Hepatocyte (in vitro differentiated cells): ENCODE measurements at regions not wholly inside any gene's neighbourhood (a gene's known extent, or its start where the extent isn't known, plus 50 kb on each side); places are given as distances from the start of the nearest gene placed in this dataset.

ENCODE experiments used
- DNase-seq: peaks from one replicate; pipeline ENCODE4 v3.0.0-alpha.2; 2016; ENCODE audit warnings: low spot score
- H2AFZ ChIP-seq: fragments of 200-600 bp; sonication (generic); 2 replicates; pipeline ENCODE4 v1.6.0; 2016; ENCODE audit warnings: antibody characterized with exemption, mild to moderate bottlenecking
- H3K27ac ChIP-seq: fragments of 200-600 bp; sonication (generic); 2 replicates; pipeline ENCODE4 v1.5.1; 2016; ENCODE audit warnings: mild to moderate bottlenecking
- H3K27me3 ChIP-seq: fragments of 200-600 bp; sonication (generic); 2 replicates; pipeline ENCODE4 v1.6.1; 2016
- H3K36me3 ChIP-seq: fragments of 200-600 bp; sonication (generic); replicated peaks from 2 replicates; pipeline ENCODE4 v1.5.1; 2016; ENCODE audit warnings: low read depth; ENCODE audit not compliant: insufficient read depth
- H3K4me1 ChIP-seq: fragments of 200-600 bp; sonication (generic); 2 replicates; pipeline ENCODE4 v1.5.1; 2016; ENCODE audit warnings: mild to moderate bottlenecking, moderate library complexity; ENCODE audit not compliant: insufficient read depth
- H3K4me2 ChIP-seq: fragments of 200-600 bp; sonication (generic); 2 replicates; pipeline ENCODE4 v1.6.0; 2016
- H3K4me3 ChIP-seq: fragments of 200-600 bp; sonication (generic); 2 replicates; pipeline ENCODE4 v1.5.1; 2016; ENCODE audit warnings: mild to moderate bottlenecking
- H3K79me2 ChIP-seq: fragments of 200-600 bp; sonication (generic); 2 replicates; pipeline ENCODE4 v1.6.0; 2017; ENCODE audit warnings: mild to moderate bottlenecking
- H3K9me2 ChIP-seq: fragments of 200-600 bp; sonication (generic); replicated peaks from 2 replicates; pipeline ENCODE4 v1.6.0; 2017; ENCODE audit warnings: mild to moderate bottlenecking; ENCODE audit not compliant: insufficient read depth
- H3K9me3 ChIP-seq: fragments of 200-600 bp; sonication (generic); 2 replicates; pipeline ENCODE4 v1.5.1; 2016; ENCODE audit warnings: low read depth, mild to moderate bottlenecking
- H4K20me1 ChIP-seq: fragments of 200-600 bp; sonication (generic); 2 replicates; pipeline ENCODE4 v1.6.0; 2016; ENCODE audit warnings: mild to moderate bottlenecking; ENCODE audit not compliant: insufficient read depth, poor library complexity, severe bottlenecking
- EZH2 ChIP-seq: fragments of 200-600 bp; sonication (generic); IDR thresholded peaks from 2 replicates; pipeline ENCODE4 v1.6.1; 2016; ENCODE audit warnings: antibody characterized with exemption, mild to moderate bottlenecking, borderline replicate concordance
- EZH2phosphoT487 ChIP-seq: fragments of 200-600 bp; sonication (generic); IDR thresholded peaks from one replicate; pipeline ENCODE4 v1.6.1; 2018; ENCODE audit warnings: antibody characterized with exemption, mild to moderate bottlenecking, low read depth, moderate library complexity; ENCODE audit not compliant: unreplicated experiment, severe bottlenecking
- WGBS: methylation state at CpG from one replicate; pipeline ENCODE4 v1.1.6; 2016; ENCODE audit warnings: low lambda C conversion rate; ENCODE audit errors: missing lambda C conversion rate; 5-methylcytosine and 5-hydroxymethylcytosine counted together
- TF ChIP-seq, protein P1 (sequence below): fragments of 200-600 bp; sonication (generic); IDR thresholded peaks from 2 replicates; pipeline ENCODE4 v1.5.1; 2016; ENCODE audit warnings: antibody characterized with exemption, mild to moderate bottlenecking; ENCODE audit not compliant: poor library complexity

DNA sequence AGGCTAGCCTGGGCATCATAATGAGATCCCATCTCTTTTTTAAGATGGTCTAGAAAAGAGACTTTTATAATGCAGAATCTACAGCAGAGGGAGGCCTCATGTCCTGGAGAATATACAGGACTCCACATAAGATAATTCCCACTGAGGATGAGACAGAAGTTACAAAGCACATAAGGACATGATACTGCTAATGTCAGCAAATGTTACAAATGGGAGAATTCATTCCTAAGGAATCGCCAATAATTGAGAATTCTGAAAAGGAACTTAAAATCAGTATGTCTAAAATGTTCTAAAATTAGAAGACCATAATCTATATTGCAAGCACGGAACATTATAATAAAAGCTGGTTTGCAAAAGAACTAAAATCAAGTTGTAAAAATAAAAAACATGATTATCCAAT is 131.6 kb upstream of the PKDCC start:
- Histone ChIP-seq H3K4me1 (no peaks in the 10 kb centered on the region), H3K4me2 (no peak overlapping the region), H3K36me3 (no peaks in the 10 kb centered on the region), H2AFZ (no peak overlapping the region), H3K79me2 (no peaks in the 10 kb centered on the region), H3K27me3 (no peaks in the 10 kb centered on the region), H3K27ac (no peak overlapping the region), H3K9me3 (no peaks in the 10 kb centered on the region), H3K9me2 (no peaks in the 10 kb centered on the region), H4K20me1 (no peaks in the 10 kb centered on the region), H3K4me3 (no peak overlapping the region)
- 100% methylated on average over 2 of the region's 2 CpGs for WGBS
- TF ChIP-seq, protein P1, sequence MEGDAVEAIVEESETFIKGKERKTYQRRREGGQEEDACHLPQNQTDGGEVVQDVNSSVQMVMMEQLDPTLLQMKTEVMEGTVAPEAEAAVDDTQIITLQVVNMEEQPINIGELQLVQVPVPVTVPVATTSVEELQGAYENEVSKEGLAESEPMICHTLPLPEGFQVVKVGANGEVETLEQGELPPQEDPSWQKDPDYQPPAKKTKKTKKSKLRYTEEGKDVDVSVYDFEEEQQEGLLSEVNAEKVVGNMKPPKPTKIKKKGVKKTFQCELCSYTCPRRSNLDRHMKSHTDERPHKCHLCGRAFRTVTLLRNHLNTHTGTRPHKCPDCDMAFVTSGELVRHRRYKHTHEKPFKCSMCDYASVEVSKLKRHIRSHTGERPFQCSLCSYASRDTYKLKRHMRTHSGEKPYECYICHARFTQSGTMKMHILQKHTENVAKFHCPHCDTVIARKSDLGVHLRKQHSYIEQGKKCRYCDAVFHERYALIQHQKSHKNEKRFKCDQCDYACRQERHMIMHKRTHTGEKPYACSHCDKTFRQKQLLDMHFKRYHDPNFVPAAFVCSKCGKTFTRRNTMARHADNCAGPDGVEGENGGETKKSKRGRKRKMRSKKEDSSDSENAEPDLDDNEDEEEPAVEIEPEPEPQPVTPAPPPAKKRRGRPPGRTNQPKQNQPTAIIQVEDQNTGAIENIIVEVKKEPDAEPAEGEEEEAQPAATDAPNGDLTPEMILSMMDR = no peak
- no peak for TF ChIP-seq EZH2
- TF ChIP-seq EZH2phosphoT487 = no peak
- no peak for DNase-seq

DNA sequence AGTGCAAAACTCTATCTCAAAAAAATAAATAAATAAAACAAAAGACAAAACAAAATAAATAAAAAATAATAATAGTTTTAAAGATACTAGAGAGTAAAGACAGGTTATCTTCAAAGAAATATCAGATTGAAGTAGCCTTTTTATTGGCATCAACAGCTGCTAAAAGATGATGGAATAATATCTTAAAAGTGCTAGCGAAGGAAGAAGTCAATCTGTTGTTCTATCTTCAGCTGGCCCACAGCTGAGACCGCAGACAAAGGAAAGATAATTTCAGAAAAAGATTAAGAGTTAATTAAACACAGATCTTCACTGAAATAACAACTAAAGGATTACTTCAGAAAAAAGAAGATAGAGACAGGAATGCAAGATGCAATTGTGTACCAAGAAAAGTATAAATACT is 130.2 kb upstream of the PKDCC start:
- Histone ChIP-seq H3K27me3 (no peaks in the 10 kb centered on the region), H3K4me1 (peaks cover 2% of the 10 kb centered on the region), H4K20me1 (no peaks in the 10 kb centered on the region), H3K79me2 (no peaks in the 10 kb centered on the region), H3K4me2 (no peak overlapping the region), H2AFZ (no peak overlapping the region), H3K4me3 (no peak overlapping the region), H3K36me3 (no peaks in the 10 kb centered on the region), H3K9me2 (no peaks in the 10 kb centered on the region), H3K27ac (no peak overlapping the region), H3K9me3 (no peaks in the 10 kb centered on the region)
- no peak for DNase-seq
- TF ChIP-seq EZH2 = no peak
- TF ChIP-seq, protein P1 = no peak
- TF ChIP-seq EZH2phosphoT487 = no peak
- WGBS = 82% methylated on average over 2 of the region's 2 CpGs

DNA sequence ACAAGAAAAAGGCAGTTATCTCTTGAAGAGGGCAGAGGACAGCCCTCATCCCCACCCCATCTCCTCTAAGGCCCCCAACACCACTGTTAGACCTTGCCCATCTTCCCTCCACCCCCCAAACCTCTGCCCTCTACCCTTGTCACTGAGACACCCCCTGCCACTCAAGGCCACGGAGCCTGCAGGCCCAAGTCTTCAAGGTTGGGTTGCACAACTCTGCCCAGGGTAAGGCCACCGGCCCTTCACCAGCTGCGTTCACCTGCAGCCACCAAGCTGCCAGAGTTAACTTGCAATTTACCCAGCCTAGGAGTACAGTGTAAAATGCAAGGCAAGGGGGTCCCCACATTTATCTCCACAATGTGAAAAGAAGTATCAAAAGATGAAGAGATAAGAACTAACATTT is 128.7 kb upstream of the PKDCC start:
- Histone ChIP-seq H4K20me1 (no peaks in the 10 kb centered on the region), H3K9me3 (no peaks in the 10 kb centered on the region), H3K27me3 (no peaks in the 10 kb centered on the region), H3K4me1 (peaks cover 18% of the 10 kb centered on the region), H2AFZ (no peak overlapping the region), H3K36me3 (no peaks in the 10 kb centered on the region), H3K9me2 (no peaks in the 10 kb centered on the region), H3K27ac (no peak overlapping the region), H3K79me2 (no peaks in the 10 kb centered on the region), H3K4me2 (no peak overlapping the region), H3K4me3 (no peak overlapping the region)
- 100% methylated on average over 3 of the region's 3 CpGs for WGBS
- DNase-seq = no peak
- TF ChIP-seq, protein P1 = no peak
- TF ChIP-seq EZH2phosphoT487 (no peak), EZH2 (no peak)

DNA sequence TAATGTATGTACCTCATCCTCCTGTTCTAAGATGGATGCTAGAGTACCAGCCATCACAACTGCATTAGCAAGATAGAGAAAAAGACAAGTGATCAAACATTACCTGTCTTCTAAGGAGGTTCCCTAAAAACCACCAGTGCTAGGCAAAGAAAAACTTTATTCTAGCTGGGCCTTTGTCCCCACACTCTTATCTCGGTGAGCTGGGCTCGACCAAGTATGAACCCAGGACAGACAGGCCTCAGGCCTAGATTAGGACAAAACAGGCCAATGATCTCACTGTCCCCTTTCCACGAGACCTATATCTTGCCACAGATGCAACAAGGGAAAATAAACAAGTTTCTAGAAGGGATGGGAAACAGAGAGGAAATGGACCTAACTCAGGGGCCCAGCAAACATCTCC is 127.6 kb upstream of the PKDCC start:
- TF ChIP-seq, protein P1 = no peak
- TF ChIP-seq EZH2 = no peak
- no peak for TF ChIP-seq EZH2phosphoT487
- H4K20me1 ChIP-seq = no peaks in the 10 kb centered on the region
- no peaks in the 10 kb centered on the region for H3K27me3 ChIP-seq
- no peaks in the 10 kb centered on the region for H3K79me2 ChIP-seq
- H3K4me1 ChIP-seq = peaks cover 26% of the 10 kb centered on the region
- 96% methylated on average over 3 of the region's 3 CpGs for WGBS
- DNase-seq = no peak
- H3K36me3 ChIP-seq = no peaks in the 10 kb centered on the region
- H3K4me2 ChIP-seq = no peak overlapping the region
- H3K9me3 ChIP-seq = no peaks in the 10 kb centered on the region
- no peaks in the 10 kb centered on the region for H3K9me2 ChIP-seq
- no peak overlapping the region for H3K27ac ChIP-seq
- H3K4me3 ChIP-seq = no peak overlapping the region
- H2AFZ ChIP-seq = no peak overlapping the region
